Thymus (tissue), 11 donors: ENCODE measurements at regions not wholly inside any gene's neighbourhood (a gene's known extent, or its start where the extent isn't known, plus 50 kb on each side); places are given as distances from the start of the nearest gene placed in this dataset.

Experiments
- DNase-seq, 9 donors: peaks; one replicate each; pipeline ENCODE4 v3.0.0-alpha.2; 2013; ENCODE audit warnings: low spot score in 9 of 9, low read depth in 6 of 9, missing footprints in 1 of 9
- H3K27ac ChIP-seq, 2 donors: one replicate each; pipeline ENCODE4 v1.5.1; 2013; ENCODE audit warnings: control low read depth in 1 of 2, low read depth in 1 of 2, low read length in 1 of 2, mild to moderate bottlenecking in 1 of 2, moderate library complexity in 1 of 2
- H3K27me3 ChIP-seq, 2 donors: one replicate each; pipeline ENCODE4 v1.5.1; 2013; ENCODE audit warnings: low read length in 1 of 2; ENCODE audit not compliant: control insufficient read depth in 2 of 2, insufficient read depth in 1 of 2
- H3K36me3 ChIP-seq, 2 donors: one replicate each; pipeline ENCODE4 v1.5.1; 2013; ENCODE audit warnings: low read length in 1 of 2, mild to moderate bottlenecking in 1 of 2, moderate library complexity in 1 of 2; ENCODE audit not compliant: control insufficient read depth in 2 of 2, insufficient read depth in 2 of 2
- H3K4me1 ChIP-seq, 2 donors: one replicate each; pipeline ENCODE4 v1.5.1; 2013; ENCODE audit warnings: low read length in 2 of 2; ENCODE audit not compliant: control insufficient read depth in 2 of 2, insufficient read depth in 2 of 2
- H3K4me3 ChIP-seq, 2 donors: one replicate each; pipeline ENCODE4 v1.5.1; 2013; ENCODE audit warnings: low read length in 2 of 2, control low read depth in 1 of 2, mild to moderate bottlenecking in 1 of 2
- H3K9me3 ChIP-seq, 2 donors: one replicate each; pipeline ENCODE4 v1.5.1; 2013; ENCODE audit warnings: low read length in 1 of 2, mild to moderate bottlenecking in 1 of 2; ENCODE audit not compliant: control insufficient read depth in 2 of 2, insufficient read depth in 1 of 2
- WGBS: extraction: QIAGEN DNeasy Blood & Tissue Kit; methylation state at CpG from one replicate; pipeline ENCODE4 v1.1.7; 2013; 5-methylcytosine and 5-hydroxymethylcytosine counted together
- donor health status: healthy.

DNA sequence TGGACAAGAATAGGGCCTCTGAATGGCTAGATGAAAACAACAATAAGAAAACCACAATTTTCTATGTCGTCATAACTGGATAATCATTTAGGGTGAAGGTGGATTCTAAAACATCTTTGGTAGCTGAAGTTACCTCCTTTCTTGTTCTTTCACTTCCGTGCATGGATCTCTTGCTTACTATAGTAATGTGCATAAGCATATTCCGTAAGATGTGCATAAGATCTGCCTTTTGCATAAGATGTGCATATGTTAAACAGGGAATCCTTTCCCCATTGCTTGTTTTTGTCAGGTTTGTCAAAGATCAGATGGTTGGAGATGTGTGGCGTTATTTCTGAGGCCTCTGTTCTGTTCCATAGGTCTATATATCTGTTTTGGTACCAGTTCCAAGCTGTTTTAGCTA lies 353.6 kb downstream of the MTX2 start:
- no peaks in the 10 kb centered on the region for H3K9me3 ChIP-seq
- H3K4me3 ChIP-seq = no peak overlapping the region
- no peak overlapping the region for H3K27ac ChIP-seq
- WGBS = 95% methylated on average over 4 of the region's 4 CpGs
- peaks cover 0 to 12% of the 10 kb centered on the region in 2 donors for H3K27me3 ChIP-seq
- no peaks in the 10 kb centered on the region for H3K36me3 ChIP-seq
- DNase-seq = no peak
- no peaks in the 10 kb centered on the region for H3K4me1 ChIP-seq

- Histone ChIP-seq H3K4me3 (no peak overlapping the region), H3K36me3 (no peaks in the 10 kb centered on the region), H3K27me3 (peaks cover 0 to 25% of the 10 kb centered on the region in 2 donors), H3K27ac (no peak overlapping the region), H3K4me1 (no peaks in the 10 kb centered on the region), H3K9me3 (no peaks in the 10 kb centered on the region)
- 92% methylated on average over 8 of the region's 8 CpGs for WGBS
- no peak for DNase-seq
Measured at GRCh38 chr2:176626796-176627195, 357.6 kb downstream of the MTX2 start.

DNA sequence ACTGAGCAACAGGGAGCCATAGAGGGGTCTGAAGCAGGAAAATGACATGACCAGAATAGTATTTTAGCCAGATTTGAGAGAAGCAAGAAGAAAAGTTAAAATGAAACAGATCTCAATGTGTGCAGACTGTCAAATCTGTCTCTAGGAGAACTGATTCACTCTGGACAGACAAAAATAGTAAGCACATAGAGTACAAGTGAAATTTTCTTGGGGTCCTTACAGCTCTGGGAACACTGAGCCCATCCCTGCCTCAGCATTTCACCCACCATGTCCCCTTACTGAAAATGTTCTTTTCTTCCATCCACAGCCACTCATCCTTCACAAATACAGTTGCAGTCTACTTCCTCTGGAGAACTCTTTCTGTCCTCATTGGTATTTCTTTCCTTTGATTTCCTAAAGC lies 359.2 kb downstream of the MTX2 start:
- H3K36me3 ChIP-seq = no peaks in the 10 kb centered on the region
- H3K27me3 ChIP-seq = peaks cover 5 to 33% of the 10 kb centered on the region in 2 donors

GRCh38 chr2:176633754-176634153 lies 364.5 kb downstream of the MTX2 start:
- H3K9me3 ChIP-seq = no peaks in the 10 kb centered on the region
- peaks cover 43 to 72% of the 10 kb centered on the region in 2 donors for H3K27me3 ChIP-seq
- H3K36me3 ChIP-seq = no peaks in the 10 kb centered on the region
- H3K4me3 ChIP-seq = no peak overlapping the region
- no peak overlapping the region for H3K27ac ChIP-seq
- 43% methylated on average over 2 of the region's 2 CpGs for WGBS
- peaks cover 4 to 8% of the 10 kb centered on the region in 2 donors for H3K4me1 ChIP-seq
- no peak for DNase-seq

More for the DNA sequence above, 359.2 kb downstream of the MTX2 start:
- no peak for DNase-seq
- Histone ChIP-seq H3K27ac (no peak overlapping the region), H3K4me3 (no peak overlapping the region), H3K4me1 (no peaks in the 10 kb centered on the region), H3K9me3 (no peaks in the 10 kb centered on the region)

DNA sequence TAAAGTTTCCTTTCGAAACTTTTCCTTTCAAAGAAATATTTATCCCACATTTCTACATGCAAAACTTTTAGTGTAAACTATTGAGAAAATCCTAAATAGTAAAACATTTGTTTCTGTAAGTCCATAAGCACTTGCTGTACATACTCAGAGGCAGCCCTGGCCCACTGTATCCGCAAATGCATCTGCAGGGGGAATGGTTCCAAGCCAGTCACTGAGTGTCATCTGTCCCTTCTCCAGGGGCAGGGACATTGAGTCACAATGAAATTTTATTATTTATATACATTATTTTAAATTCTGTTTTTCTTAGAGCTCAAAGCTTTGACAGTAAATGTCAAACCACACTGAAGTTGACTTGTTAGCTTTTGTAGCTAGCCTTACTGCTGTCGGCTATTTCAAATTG lies 367.2 kb downstream of the MTX2 start:
- Histone ChIP-seq H3K36me3 (no peaks in the 10 kb centered on the region), H3K27me3 (peaks cover 63 to 83% of the 10 kb centered on the region in 2 donors), H3K4me1 (peaks cover 4 to 8% of the 10 kb centered on the region in 2 donors), H3K4me3 (no peak overlapping the region), H3K9me3 (no peaks in the 10 kb centered on the region), H3K27ac (no peak overlapping the region)
- DNase-seq = no peak
- WGBS = 87% methylated on average over 3 of the region's 3 CpGs

- Histone ChIP-seq H3K27me3 (peaks cover 65 to 88% of the 10 kb centered on the region in 2 donors), H3K9me3 (no peaks in the 10 kb centered on the region), H3K4me1 (peaks cover 4 to 8% of the 10 kb centered on the region in 2 donors), H3K27ac (no peak overlapping the region), H3K4me3 (no peak overlapping the region), H3K36me3 (no peaks in the 10 kb centered on the region)
- WGBS = 14% methylated on average over 13 of the region's 13 CpGs
- no peak for DNase-seq
Measured at GRCh38 chr2:176637142-176637485, 367.9 kb downstream of the MTX2 start.

GRCh38 chr2:176637486-176638166 lies 368.4 kb downstream of the MTX2 start:
- no peak overlapping the region for H3K27ac ChIP-seq
- DNase-seq = peak in 1 of 9 donors; percentile 6
- 2% methylated on average over 74 of the region's 74 CpGs for WGBS
- H3K4me3 ChIP-seq = peak overlapping the region; percentile 29 to 45
- no peaks in the 10 kb centered on the region for H3K36me3 ChIP-seq
- peaks cover 4 to 8% of the 10 kb centered on the region in 2 donors for H3K4me1 ChIP-seq
- no peaks in the 10 kb centered on the region for H3K9me3 ChIP-seq
- peaks cover 65 to 91% of the 10 kb centered on the region in 2 donors for H3K27me3 ChIP-seq

DNA sequence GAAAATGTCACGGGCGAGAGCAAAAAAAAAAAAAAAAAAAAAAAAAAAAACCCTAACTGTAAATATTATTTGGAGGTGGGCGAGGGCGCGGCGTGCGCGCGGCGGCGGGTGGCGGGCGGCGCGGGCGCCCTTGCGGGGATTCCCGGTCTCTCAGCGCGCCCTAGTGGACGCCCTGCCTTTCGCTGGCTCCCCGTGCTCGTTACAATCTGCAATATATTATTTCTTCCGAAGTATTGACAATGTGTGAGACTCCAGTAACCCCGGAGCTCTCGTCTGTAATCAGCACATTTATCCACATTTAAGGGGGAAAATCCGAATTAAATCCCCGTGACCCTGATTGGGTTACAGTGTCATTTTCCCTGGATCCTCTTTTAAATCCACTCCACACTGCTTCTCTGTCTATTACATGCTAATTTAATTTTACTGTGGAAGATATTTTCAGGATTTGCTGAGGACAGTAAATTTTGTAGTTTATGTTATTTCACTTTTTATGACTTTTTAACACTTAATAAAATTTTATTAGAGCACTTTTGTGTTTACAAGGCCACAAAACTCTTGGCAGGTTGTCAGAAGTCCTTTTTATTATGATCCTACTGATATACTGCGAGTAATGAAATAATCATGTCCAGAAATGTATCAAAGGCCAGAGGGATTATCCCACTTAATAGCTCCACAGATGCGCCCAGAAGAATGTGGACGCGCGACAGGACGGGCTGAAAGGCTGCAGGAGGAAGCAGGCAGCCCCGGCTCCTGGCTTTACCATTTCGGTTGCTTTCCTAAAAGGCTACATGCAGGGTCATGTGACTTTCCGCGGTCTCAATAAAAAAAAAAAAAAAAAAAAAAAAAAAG lies 369.1 kb downstream of the MTX2 start:
- WGBS = 6% methylated on average over 39 of the region's 39 CpGs

GRCh38 chr2:176639016-176639343 lies 369.7 kb downstream of the MTX2 start:
- peaks cover 4 to 8% of the 10 kb centered on the region in 2 donors for H3K4me1 ChIP-seq
- H3K9me3 ChIP-seq = no peaks in the 10 kb centered on the region
- no peak overlapping the region for H3K4me3 ChIP-seq
- DNase-seq = no peak
- peaks cover 59 to 93% of the 10 kb centered on the region in 2 donors for H3K27me3 ChIP-seq
- H3K36me3 ChIP-seq = no peaks in the 10 kb centered on the region
- no peak overlapping the region for H3K27ac ChIP-seq
- WGBS = 74% methylated on average over 7 of the region's 7 CpGs

More for the DNA sequence above, 369.1 kb downstream of the MTX2 start:
- Histone ChIP-seq H3K27me3 (peaks cover 60 to 93% of the 10 kb centered on the region in 2 donors), H3K36me3 (no peaks in the 10 kb centered on the region), H3K27ac (no peak overlapping the region), H3K4me3 (peak overlapping the region; percentile 29 to 45), H3K9me3 (no peaks in the 10 kb centered on the region), H3K4me1 (peaks cover 4 to 8% of the 10 kb centered on the region in 2 donors)
- DNase-seq = peak in 7 of 9 donors; percentile 11 to 66 (median 37)
